ENCODE measurements at regions not wholly inside any gene's neighbourhood (a gene's known extent, or its start where the extent isn't known, plus 50 kb on each side); places are given as distances from the start of the nearest gene placed in this dataset.
"Not testable (repeated sequence)": the region's sequence is repeated elsewhere in the genome, so short reads cannot be mapped to it uniquely, and the experiment has no call there.

GRCh38 chr4:3629665-3630064 lies 97.4 kb upstream of the LRPAP1 start:
- no peak for TF ChIP-seq EP300 (IDR thresholded peaks at IDR 0.05)
- TF ChIP-seq, protein P1, sequence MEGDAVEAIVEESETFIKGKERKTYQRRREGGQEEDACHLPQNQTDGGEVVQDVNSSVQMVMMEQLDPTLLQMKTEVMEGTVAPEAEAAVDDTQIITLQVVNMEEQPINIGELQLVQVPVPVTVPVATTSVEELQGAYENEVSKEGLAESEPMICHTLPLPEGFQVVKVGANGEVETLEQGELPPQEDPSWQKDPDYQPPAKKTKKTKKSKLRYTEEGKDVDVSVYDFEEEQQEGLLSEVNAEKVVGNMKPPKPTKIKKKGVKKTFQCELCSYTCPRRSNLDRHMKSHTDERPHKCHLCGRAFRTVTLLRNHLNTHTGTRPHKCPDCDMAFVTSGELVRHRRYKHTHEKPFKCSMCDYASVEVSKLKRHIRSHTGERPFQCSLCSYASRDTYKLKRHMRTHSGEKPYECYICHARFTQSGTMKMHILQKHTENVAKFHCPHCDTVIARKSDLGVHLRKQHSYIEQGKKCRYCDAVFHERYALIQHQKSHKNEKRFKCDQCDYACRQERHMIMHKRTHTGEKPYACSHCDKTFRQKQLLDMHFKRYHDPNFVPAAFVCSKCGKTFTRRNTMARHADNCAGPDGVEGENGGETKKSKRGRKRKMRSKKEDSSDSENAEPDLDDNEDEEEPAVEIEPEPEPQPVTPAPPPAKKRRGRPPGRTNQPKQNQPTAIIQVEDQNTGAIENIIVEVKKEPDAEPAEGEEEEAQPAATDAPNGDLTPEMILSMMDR (IDR thresholded peaks at IDR 0.05), result no peak
- no peak for TF ChIP-seq POLR2A (IDR thresholded peaks at IDR 0.05)
- H3K27me3 ChIP-seq, result no peaks in the 10 kb centered on the region
- WGBS, 3 donors, result 87 to 92% (median 89%) methylated on average over 12 of the region's 12 CpGs
- intact Hi-C loops (cut with DNase I), result no loop called here
- no peak overlapping the region for H3K27ac ChIP-seq
- H3K36me3 ChIP-seq, result no peaks in the 10 kb centered on the region
- H3K9me3 ChIP-seq, result no peaks in the 10 kb centered on the region
- H3K4me1 ChIP-seq (ENCODE audit: insufficient read depth), result no peaks in the 10 kb centered on the region
- no peak for DNase-seq
- no peak overlapping the region for H3K4me3 ChIP-seq

DNA sequence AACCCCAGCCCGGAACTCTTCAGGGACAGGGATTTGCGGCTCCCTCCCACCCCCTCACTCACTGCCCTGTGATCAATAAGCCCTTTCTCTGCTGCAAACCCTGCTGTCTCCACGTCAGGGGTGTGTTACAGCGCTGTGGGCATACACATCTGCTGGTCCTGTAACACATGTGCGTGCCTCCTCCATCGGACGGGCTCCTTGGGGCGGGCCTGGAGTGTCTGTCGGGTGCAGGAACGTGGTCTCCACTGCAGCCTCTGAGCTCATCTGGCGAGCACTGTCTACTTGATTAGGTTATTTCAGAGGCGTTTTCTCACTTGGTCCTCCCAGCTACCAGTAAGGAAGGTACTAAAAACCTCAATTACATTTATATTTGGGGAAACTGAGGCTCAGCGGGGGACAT lies 97.0 kb upstream of the LRPAP1 start:
- DNase-seq; H3K4me3 ChIP-seq; H3K9me3 ChIP-seq; H3K4me1 ChIP-seq (ENCODE audit: insufficient read depth); H3K27ac ChIP-seq; H3K27me3 ChIP-seq; H3K36me3 ChIP-seq; intact Hi-C loops (cut with DNase I): not testable (repeated sequence)
- WGBS, 3 donors, result 88 to 94% (median 92%) methylated on average over 13 of the region's 13 CpGs

GRCh38 chr4:3628868-3629175 lies 96.6 kb upstream of the LRPAP1 start:
- H3K36me3 ChIP-seq, result no peaks in the 10 kb centered on the region
- H3K27me3 ChIP-seq, result no peaks in the 10 kb centered on the region
- H3K4me1 ChIP-seq (ENCODE audit: insufficient read depth), result no peaks in the 10 kb centered on the region
- DNase-seq, result no peak
- intact Hi-C loops (cut with DNase I), result no loop called here
- WGBS, 3 donors, result 86 to 89% (median 88%) methylated on average over 11 of the region's 11 CpGs
- no peaks in the 10 kb centered on the region for H3K9me3 ChIP-seq
- no peak overlapping the region for H3K4me3 ChIP-seq
- no peak for TF ChIP-seq EP300 (IDR thresholded peaks at IDR 0.05)
- TF ChIP-seq POLR2A (IDR thresholded peaks at IDR 0.05), result no peak
- TF ChIP-seq, protein P1 (IDR thresholded peaks at IDR 0.05), result no peak
- H3K27ac ChIP-seq, result no peak overlapping the region

GRCh38 chr4:3627967-3628867 lies 96.0 kb upstream of the LRPAP1 start:
- intact Hi-C loops (cut with DNase I); H3K4me3 ChIP-seq; DNase-seq: not testable (repeated sequence)

DNA sequence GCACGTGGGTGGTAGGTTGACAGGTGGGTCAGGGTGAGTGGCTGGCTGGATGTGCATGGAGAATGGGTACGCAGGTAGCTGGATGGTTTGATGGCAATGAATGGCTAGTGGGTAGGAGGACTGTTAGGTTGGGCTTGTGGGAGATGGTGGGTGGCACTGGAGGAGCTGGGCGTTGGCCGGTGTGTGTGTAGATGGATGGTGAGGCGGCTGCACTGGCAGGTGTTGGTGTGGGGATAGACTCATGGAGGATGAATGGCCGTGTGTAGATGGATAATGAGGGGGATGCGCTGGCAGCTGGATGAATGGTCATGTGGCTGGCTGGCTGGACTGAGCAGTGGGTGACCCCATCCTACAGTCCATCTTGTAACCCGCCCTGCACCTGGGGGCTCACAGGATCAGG lies 95.2 kb upstream of the LRPAP1 start:
- H3K4me1 ChIP-seq (ENCODE audit: insufficient read depth); intact Hi-C loops (cut with DNase I); H3K36me3 ChIP-seq; H3K27me3 ChIP-seq; H3K9me3 ChIP-seq; DNase-seq; H3K27ac ChIP-seq; H3K4me3 ChIP-seq: not testable (repeated sequence)
- 78 to 89% (median 79%) methylated on average over 8 of the region's 8 CpGs for WGBS, 3 donors

More at GRCh38 chr4:3627967-3628867, 96.0 kb upstream of the LRPAP1 start:
- H3K9me3 ChIP-seq; H3K27me3 ChIP-seq; H3K27ac ChIP-seq; H3K4me1 ChIP-seq (ENCODE audit: insufficient read depth); H3K36me3 ChIP-seq: not testable (repeated sequence)
- 45 to 48% (median 48%) methylated on average over 24 to 27 of the region's 29 CpGs for WGBS, 3 donors

GRCh38 chr4:3626131-3626884 lies 94.1 kb upstream of the LRPAP1 start:
- intact Hi-C loops (cut with DNase I), result not testable (repeated sequence)

DNA sequence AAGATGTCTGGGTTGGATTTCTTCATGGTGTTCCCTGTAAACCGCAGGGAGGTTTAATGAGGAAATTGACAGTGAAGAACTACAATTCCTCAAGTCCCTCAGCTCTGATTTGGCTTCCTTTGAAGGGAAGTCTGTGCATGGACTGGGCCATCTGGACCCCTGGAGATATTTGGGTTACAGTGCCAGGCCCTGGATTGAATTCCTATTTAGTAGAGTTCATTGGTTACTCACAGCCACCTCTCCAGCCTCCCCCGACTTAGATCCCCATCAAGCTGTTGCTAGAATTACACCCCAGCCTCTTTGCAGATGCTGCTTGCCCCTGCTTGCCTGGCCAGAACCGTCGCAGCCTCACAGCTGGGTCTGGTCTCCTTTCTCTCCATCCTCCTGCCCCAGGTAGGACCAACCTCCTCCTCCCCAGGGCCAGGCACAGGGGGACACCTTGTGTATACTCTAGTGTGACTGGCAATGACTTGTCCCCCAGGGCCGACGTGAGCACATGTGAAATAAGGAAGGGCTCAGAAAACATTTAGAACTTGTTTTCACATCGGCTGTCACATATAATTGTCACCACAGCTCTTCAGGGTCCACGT lies 93.2 kb upstream of the LRPAP1 start:
- H3K27me3 ChIP-seq; H3K4me1 ChIP-seq (ENCODE audit: insufficient read depth); H3K9me3 ChIP-seq; DNase-seq; H3K27ac ChIP-seq; H3K4me3 ChIP-seq; H3K36me3 ChIP-seq; intact Hi-C loops (cut with DNase I): not testable (repeated sequence)
- 63 to 74% (median 69%) methylated on average over 8 of the region's 8 CpGs for WGBS, 3 donors

More at GRCh38 chr4:3626131-3626884, 94.1 kb upstream of the LRPAP1 start:
- not testable (repeated sequence) for H3K9me3 ChIP-seq; H3K4me3 ChIP-seq; H3K36me3 ChIP-seq; H3K27me3 ChIP-seq; H3K4me1 ChIP-seq (ENCODE audit: insufficient read depth); H3K27ac ChIP-seq; DNase-seq
- 82 to 86% (median 86%) methylated on average over 24 of the region's 24 CpGs for WGBS, 3 donors

GRCh38 chr4:3623809-3624329 lies 91.6 kb upstream of the LRPAP1 start:
- DNase-seq; H3K27me3 ChIP-seq; H3K36me3 ChIP-seq; H3K27ac ChIP-seq; H3K9me3 ChIP-seq; intact Hi-C loops (cut with DNase I); H3K4me1 ChIP-seq (ENCODE audit: insufficient read depth); H3K4me3 ChIP-seq: not testable (repeated sequence)
- WGBS, 3 donors, result 6 to 16% (median 14%) methylated on average over 11 of the region's 11 CpGs

Data from ovary (tissue), 7 donors.